DOHH2 (cell line): ENCODE measurements at regions not wholly inside any gene's neighbourhood (a gene's known extent, or its start where the extent isn't known, plus 50 kb on each side); places are given as distances from the start of the nearest gene placed in this dataset.

ENCODE experiments used
- H3F3A ChIP-seq: fragments of 200-600 bp; sonication (generic), shearing (Covaris generic); 2 replicates; pipeline ENCODE4 v1.6.0; 2016; ENCODE audit warnings: antibody characterized with exemption, mild to moderate bottlenecking; ENCODE audit not compliant: control insufficient read depth, insufficient read depth
- H3K27ac ChIP-seq: fragments of 200-600 bp; sonication (generic); 2 replicates; pipeline ENCODE4 v1.5.1; 2014; ENCODE audit warnings: low read depth, mild to moderate bottlenecking, low read length, moderate library complexity
- H3K27me3 ChIP-seq: fragments of 200-600 bp; sonication (generic); 2 replicates; pipeline ENCODE4 v1.6.1; 2014; ENCODE audit warnings: mild to moderate bottlenecking, low read length, mixed read lengths; ENCODE audit not compliant: control insufficient read depth
- H3K36me3 ChIP-seq: fragments of 200-600 bp; sonication (generic); 2 replicates; pipeline ENCODE4 v1.6.1; 2014; ENCODE audit warnings: mild to moderate bottlenecking, low read length, moderate library complexity, mixed read lengths; ENCODE audit not compliant: control insufficient read depth
- H3K4me1 ChIP-seq: fragments of 200-600 bp; sonication (generic); 2 replicates; pipeline ENCODE4 v1.6.1; 2014; ENCODE audit warnings: mild to moderate bottlenecking, low read length, mixed read lengths; ENCODE audit not compliant: control insufficient read depth
- H3K4me2 ChIP-seq: fragments of 200-600 bp; sonication (generic); 2 replicates; pipeline ENCODE4 v1.6.0; 2014; ENCODE audit warnings: mild to moderate bottlenecking, low read length, moderate library complexity
- H3K4me3 ChIP-seq: fragments of 200-600 bp; sonication (generic); 2 replicates; pipeline ENCODE4 v1.5.1; 2014; ENCODE audit warnings: mild to moderate bottlenecking, low read length, mixed read lengths
- H3K79me2 ChIP-seq: fragments of 200-600 bp; sonication (generic); 2 replicates; pipeline ENCODE4 v1.6.1; 2014; ENCODE audit warnings: mild to moderate bottlenecking, low read length, mixed read lengths; ENCODE audit not compliant: control insufficient read depth
- H3K9me2 ChIP-seq: fragments of 200-600 bp; sonication (generic); replicated peaks from 2 replicates; pipeline ENCODE4 v1.6.1; 2014; ENCODE audit warnings: mild to moderate bottlenecking, low read length, mixed read lengths; ENCODE audit not compliant: control insufficient read depth
- H3K9me3 ChIP-seq: fragments of 200-600 bp; sonication (generic); 2 replicates; pipeline ENCODE4 v1.6.1; 2014; ENCODE audit warnings: antibody characterized with exemption, low read length, mixed read lengths; ENCODE audit not compliant: control insufficient read depth, insufficient read depth
- H4K20me1 ChIP-seq: fragments of 200-600 bp; sonication (generic); 2 replicates; pipeline ENCODE4 v1.6.0; 2014; ENCODE audit warnings: low read depth, mild to moderate bottlenecking, antibody characterized with exemption, low read length, moderate library complexity; ENCODE audit not compliant: control insufficient read depth, insufficient read depth
- EZH2phosphoT487 ChIP-seq: fragments of 200-600 bp; sonication (generic); IDR thresholded peaks from 2 replicates; pipeline ENCODE4 v1.6.1; 2017; ENCODE audit warnings: borderline replicate concordance, mild to moderate bottlenecking, antibody characterized with exemption, low read length, moderate library complexity, mixed read lengths
- TF ChIP-seq, protein P1 (sequence below): fragments of 200-600 bp; sonication (generic); IDR thresholded peaks from one replicate; pipeline ENCODE4 v1.5.1; 2014; ENCODE audit warnings: antibody characterized with exemption, mild to moderate bottlenecking, low read depth, low read length; ENCODE audit not compliant: poor library complexity, severe bottlenecking

DNA sequence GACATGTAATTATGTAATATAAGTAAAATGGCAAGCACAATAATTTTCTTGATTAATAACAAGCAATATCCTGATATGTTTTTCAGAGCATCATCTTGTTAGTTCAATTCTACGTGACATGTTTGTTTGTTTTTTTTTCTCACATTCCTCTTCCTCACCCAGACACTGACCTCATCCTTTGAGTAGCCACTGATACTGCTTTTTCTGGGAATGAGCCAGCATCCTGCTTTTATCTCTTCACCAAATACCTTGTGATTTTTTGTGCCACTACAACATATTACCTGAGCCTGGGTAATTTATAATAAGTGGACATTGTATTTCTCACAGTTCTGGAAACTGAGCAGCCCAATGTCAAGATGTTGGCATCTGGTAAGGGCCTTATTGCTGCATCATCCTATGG lies 484.0 kb downstream of the NAF1 start:
- Histone ChIP-seq H3F3A (no peaks in the 10 kb centered on the region), H3K9me3 (no peaks in the 10 kb centered on the region), H4K20me1 (no peaks in the 10 kb centered on the region), H3K27ac (no peak overlapping the region), H3K79me2 (no peaks in the 10 kb centered on the region), H3K27me3 (no peaks in the 10 kb centered on the region), H3K36me3 (no peaks in the 10 kb centered on the region), H3K4me2 (no peak overlapping the region), H3K9me2 (no peaks in the 10 kb centered on the region), H3K4me3 (no peak overlapping the region), H3K4me1 (no peaks in the 10 kb centered on the region)
- TF ChIP-seq EZH2phosphoT487 = no peak

- TF ChIP-seq EZH2phosphoT487 = no peak
- TF ChIP-seq, protein P1, sequence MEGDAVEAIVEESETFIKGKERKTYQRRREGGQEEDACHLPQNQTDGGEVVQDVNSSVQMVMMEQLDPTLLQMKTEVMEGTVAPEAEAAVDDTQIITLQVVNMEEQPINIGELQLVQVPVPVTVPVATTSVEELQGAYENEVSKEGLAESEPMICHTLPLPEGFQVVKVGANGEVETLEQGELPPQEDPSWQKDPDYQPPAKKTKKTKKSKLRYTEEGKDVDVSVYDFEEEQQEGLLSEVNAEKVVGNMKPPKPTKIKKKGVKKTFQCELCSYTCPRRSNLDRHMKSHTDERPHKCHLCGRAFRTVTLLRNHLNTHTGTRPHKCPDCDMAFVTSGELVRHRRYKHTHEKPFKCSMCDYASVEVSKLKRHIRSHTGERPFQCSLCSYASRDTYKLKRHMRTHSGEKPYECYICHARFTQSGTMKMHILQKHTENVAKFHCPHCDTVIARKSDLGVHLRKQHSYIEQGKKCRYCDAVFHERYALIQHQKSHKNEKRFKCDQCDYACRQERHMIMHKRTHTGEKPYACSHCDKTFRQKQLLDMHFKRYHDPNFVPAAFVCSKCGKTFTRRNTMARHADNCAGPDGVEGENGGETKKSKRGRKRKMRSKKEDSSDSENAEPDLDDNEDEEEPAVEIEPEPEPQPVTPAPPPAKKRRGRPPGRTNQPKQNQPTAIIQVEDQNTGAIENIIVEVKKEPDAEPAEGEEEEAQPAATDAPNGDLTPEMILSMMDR = no peak
- Histone ChIP-seq H3F3A (no peaks in the 10 kb centered on the region), H3K4me2 (no peak overlapping the region), H3K36me3 (no peaks in the 10 kb centered on the region), H4K20me1 (no peaks in the 10 kb centered on the region), H3K4me3 (no peak overlapping the region), H3K27me3 (no peaks in the 10 kb centered on the region), H3K9me3 (no peaks in the 10 kb centered on the region), H3K9me2 (no peaks in the 10 kb centered on the region), H3K27ac (no peak overlapping the region), H3K4me1 (no peaks in the 10 kb centered on the region), H3K79me2 (no peaks in the 10 kb centered on the region)
Measured at GRCh38 chr4:162681212-162681611, 485.5 kb downstream of the NAF1 start.

GRCh38 chr4:162675661-162676060 lies 491.0 kb downstream of the NAF1 start:
- Histone ChIP-seq H3K4me3 (no peak overlapping the region), H3F3A (no peaks in the 10 kb centered on the region), H3K4me2 (no peak overlapping the region), H3K27me3 (no peaks in the 10 kb centered on the region), H3K27ac (no peak overlapping the region), H3K4me1 (no peaks in the 10 kb centered on the region), H3K9me3 (0 out of 2 replicates have a peak, but pooled peaks cover 5% of the 10 kb centered on the region), H3K36me3 (no peaks in the 10 kb centered on the region), H3K9me2 (no peaks in the 10 kb centered on the region), H4K20me1 (no peaks in the 10 kb centered on the region), H3K79me2 (no peaks in the 10 kb centered on the region)
- no peak for TF ChIP-seq EZH2phosphoT487
- TF ChIP-seq, protein P1 = no peak

GRCh38 chr4:162661913-162662312 lies 498.1 kb upstream of the FSTL5 start:
- H3K79me2 ChIP-seq = no peaks in the 10 kb centered on the region
- TF ChIP-seq, protein P1 = no peak
- TF ChIP-seq EZH2phosphoT487 = no peak
- no peaks in the 10 kb centered on the region for H3K4me1 ChIP-seq
- H3K9me3 ChIP-seq = no peaks in the 10 kb centered on the region
- no peaks in the 10 kb centered on the region for H3K27me3 ChIP-seq
- H3K36me3 ChIP-seq = no peaks in the 10 kb centered on the region
- no peak overlapping the region for H3K4me3 ChIP-seq
- H3K27ac ChIP-seq = no peak overlapping the region
- no peaks in the 10 kb centered on the region for H3F3A ChIP-seq
- H4K20me1 ChIP-seq = no peaks in the 10 kb centered on the region
- no peaks in the 10 kb centered on the region for H3K9me2 ChIP-seq
- H3K4me2 ChIP-seq = no peak overlapping the region
